Mucosa of gallbladder (tissue), 1 donor: ENCODE measurements at regions not wholly inside any gene's neighbourhood (a gene's known extent, or its start where the extent isn't known, plus 50 kb on each side); places are given as distances from the start of the nearest gene placed in this dataset.

ENCODE experiments used
- DNase-seq: peaks from one replicate; pipeline ENCODE4 v3.0.0-alpha.2; 2020; ENCODE audit warnings: low spot score
- donor health status: DM: no; HTN: no; CAD: no.

DNA sequence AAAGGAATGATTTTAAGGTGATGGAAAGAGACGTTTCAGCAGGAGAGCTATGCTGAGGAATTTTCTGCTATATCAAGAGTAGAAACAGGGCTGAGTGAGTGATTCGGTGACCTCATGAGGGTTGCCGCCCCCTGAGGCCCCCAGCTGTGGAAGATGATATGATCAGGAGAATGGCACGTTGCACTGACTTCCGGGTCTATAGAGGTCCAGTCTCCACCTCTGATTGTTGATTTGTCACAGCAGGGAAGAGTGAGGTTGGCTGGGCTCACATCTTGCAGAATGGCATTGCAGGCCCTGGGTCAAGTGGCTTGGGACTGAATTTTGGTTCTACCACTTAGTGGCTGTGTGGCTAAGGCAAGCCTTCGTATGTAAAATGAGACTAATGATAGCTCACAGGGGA, 205.1 kb downstream of the SNX19 start:
- DNase-seq: no peak

- no peak for DNase-seq
Observed at GRCh38 chr11:130712480-130712879, 203.8 kb downstream of the SNX19 start.

DNA sequence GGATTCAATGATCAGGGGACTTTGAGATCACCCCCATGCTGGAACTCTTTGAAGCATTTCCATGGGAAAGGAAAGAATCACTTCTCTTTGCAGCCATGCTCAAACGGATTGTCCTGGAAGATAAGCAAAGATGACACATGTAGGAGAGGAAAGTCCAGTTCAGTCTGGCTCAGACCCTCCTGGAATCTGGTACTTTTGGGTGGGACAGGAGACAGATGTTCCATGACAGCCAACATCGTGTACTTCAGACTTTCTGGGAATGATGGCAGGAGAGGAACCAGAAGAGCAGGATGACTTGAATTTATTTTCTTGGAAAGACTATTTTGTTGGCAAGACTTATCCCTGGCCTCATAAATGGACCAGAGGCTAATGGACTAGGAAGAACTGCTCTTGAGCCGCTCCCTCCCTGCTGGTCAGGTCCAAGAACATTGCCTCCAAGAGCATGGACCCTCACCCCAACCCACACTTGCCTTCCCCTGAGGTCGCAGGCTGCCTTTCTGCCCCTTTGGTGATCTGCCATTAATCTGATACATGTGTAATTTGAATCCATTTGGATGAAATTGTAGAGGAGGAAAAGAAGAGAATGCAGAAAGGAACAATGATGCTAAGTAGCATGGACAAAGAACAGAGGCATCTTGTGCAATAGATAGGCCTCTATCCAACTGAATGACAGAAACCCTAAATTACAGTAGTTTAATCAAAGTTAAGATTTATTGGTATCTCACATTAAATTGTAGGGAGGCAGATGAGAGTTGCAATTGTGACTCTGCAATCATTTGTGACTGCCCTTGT, 201.0 kb downstream of the SNX19 start:
- no peak for DNase-seq

DNA sequence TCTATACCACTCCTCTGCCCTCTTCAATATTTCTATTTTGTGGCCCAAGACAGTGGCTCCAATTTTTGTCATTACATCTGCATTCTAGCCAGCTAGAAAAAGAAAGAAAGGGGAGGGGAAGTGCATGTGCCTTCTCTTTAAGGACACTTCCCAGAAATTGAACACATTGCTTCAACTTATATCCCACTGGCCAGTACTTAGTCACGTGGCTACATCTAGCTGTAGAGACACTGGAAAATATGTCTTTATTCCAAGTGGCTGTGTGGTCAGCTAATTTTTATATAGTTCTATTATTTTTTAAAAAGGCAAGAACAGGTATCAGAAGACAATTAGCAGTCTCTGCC, 200.4 kb downstream of the SNX19 start:
- DNase-seq: no peak

GRCh38 chr11:130718120-130718519, 198.2 kb downstream of the SNX19 start:
- DNase-seq: no peak

- no peak for DNase-seq
Observed at GRCh38 chr11:130719220-130719915, 196.9 kb downstream of the SNX19 start.

DNA sequence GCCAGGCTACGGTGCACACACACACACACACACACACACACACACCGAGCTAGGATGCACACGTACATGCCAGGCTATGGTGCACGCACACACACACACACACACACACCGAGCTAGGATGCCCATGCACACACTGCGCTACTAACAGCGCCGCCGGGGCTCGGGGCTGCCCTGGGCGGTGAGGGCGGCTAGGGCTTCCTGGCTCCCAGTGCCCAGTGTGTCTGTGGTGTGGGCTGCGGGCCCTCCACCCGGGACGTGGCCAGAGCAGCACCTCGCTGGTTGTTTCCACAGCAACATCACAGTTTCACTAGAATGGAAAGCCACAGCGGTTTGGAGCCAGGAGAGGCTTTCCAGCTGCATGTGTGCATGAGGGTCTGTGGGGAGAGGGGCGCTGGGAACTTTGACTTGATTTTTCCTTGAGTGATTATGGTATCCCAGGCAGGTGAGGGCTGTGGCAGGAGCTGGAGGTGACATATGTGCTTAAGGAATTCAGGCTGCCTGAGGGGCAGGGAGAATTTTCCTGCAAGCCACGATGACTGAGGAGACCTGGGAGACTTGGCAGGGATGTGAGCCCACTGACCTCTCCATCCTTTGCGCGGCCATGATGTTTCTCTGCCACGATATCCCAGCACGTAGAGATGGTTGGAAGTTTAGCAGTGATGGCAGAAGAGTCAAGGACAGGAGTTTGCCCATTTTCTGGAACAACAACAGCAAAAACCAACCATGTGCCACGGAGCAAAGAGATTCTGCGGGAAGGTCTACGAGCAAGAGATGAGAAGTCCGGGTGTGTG, 195.9 kb downstream of the SNX19 start:
- no peak for DNase-seq

- no peak for DNase-seq
Observed at GRCh38 chr11:130721023-130721681, 195.1 kb downstream of the SNX19 start.

GRCh38 chr11:130721736-130722135, 194.5 kb downstream of the SNX19 start:
- DNase-seq: no peak

DNA sequence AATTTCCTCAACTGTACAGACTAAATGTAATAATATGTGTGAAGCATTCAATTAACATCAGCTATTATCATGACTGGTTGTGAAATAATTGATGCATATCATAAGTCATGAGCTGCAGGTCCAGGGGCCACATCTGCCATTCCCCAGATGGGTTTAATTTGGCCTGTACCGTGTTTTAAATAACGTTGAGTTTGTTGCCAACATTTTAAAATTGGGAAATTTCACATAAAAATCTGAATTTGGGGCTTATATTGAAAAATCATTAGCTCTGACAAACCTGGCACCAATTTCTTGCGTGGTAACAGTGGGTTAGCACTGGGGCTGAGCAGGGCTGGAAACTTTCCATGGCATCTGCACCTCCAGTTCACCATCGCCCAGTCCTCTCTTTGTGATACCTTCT, 193.9 kb downstream of the SNX19 start:
- no peak for DNase-seq

GRCh38 chr11:130725421-130726233, 190.7 kb downstream of the SNX19 start:
- DNase-seq: no peak

DNA sequence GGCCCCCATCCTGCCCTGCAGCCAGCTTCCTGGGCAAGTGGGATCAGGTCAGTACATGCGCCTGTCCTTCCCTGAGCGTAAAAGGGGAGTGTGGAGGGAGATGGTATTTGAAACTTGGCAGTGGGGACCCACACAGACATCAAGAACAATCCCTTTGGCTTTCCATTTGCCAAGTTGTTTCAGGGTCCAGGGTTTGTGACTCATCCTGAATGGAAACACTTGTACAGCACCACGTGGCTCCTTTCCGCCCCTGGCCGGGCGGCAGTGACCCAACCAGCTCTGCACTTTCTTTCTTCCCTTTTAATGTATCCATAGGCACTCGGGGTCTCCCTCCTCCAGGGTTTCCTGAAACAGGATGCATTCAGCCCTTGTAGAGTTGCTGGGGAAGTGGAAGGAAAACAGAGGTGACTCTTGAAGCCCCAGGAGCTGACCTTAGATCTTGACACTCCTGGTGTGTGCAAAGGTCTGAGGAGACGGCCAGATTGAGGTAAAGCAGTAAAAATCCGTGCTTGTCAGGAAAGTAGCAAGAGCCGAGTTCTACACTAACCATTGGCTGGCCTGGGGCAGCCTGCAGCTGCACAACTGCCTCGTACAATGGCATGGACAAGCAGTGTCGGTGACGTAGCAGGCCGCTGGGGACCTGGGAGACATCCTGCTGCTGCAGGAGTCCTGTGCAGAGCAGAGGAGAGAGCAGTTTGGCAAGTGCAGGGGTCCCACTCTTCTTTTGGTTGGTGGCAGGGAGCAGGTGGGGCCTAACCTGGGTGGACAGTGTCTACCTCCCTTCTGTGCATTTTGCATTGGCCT, 189.8 kb downstream of the SNX19 start:
- DNase-seq: peak; percentile 24

DNA sequence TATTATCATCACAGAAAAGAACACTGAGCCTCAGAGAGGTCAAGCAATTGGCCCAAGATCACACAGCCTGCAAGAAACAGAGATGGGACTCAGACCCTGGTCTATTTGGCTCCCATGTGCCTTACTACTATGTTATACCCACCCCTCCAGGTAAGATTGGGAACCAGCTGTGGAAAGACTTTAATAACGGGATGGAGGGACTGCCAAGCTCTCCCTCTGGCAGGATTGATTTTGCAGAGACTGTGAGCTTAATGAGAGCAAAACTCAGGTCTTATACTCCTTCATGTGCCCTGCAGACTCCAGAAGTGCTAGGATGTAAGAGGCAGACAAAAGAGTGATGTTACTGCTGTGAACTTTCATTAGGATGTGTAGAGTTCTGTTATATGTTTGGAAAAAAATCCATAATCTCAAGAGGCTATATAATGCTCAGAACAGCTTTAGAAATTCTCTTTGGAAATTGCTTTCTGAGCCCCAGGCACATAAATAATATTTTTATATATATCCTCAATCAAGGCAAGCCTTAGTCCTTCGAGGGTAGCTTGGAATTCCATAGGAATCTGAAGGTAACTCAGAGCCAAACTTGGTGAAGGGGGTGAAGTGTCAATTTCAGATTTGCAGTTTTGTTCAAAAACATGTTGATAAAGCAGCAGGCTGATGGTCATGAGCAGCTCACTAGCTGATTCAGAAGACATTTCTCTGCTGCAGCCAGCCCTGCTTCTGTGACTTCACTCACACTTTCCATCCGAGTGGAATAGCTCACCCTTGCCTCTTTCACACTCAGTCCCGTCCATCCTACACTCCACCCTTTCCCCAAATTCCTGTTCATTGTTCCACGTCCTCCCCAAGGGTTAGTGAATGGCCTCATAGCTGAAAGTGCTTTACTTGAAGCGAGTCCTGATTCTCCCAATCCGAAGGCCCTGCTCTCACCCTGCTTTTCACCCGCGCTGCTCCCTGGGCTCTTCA, 188.8 kb downstream of the SNX19 start:
- DNase-seq: no peak

DNA sequence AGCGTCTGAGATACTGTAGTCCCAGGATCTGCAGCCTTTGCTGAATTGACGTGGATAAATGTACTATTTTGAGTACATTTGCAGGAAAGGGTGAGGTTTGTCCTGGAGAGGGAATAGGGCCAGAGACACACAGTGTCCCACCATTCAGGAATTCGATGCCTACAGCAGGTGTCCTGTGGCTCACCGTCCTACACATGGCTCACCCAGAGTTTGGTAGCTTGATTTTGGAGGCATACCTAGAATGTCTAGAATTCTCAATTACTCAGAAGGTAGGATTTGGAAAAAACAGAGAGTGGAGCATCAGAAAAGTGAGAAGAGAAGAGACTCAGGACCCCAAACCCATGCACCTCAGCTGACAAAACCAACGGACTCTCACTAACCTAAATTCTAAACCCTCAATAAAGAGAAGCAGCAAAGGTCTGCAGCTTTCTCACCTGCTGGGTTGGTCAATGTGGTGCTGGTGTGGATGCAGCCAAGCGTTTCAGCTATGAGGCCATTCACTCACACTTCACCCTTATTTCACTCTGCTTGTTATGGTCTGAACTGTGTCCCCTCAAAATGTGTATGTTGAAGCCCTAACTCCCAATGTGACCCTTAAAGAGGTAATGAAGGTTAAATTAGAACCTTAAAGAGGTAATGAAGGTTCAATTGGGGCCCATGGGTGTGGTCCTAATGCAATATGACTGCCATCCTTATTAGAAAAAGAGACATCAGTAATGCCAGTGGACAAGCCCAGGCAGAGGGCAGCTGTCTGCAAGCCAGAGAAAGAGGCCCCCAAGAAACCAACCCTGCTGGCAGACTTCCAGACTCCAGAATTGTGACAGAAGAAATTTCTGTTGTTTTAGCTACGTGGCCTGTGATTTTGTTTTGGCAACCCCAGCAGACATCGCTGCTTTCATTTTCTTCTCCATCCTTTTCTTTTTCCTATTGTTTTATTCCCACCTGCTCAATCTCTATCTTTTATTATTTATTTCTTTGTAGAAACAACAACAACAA, 187.8 kb downstream of the SNX19 start:
- DNase-seq: no peak

GRCh38 chr11:130729193-130729592, 187.1 kb downstream of the SNX19 start:
- no peak for DNase-seq

DNA sequence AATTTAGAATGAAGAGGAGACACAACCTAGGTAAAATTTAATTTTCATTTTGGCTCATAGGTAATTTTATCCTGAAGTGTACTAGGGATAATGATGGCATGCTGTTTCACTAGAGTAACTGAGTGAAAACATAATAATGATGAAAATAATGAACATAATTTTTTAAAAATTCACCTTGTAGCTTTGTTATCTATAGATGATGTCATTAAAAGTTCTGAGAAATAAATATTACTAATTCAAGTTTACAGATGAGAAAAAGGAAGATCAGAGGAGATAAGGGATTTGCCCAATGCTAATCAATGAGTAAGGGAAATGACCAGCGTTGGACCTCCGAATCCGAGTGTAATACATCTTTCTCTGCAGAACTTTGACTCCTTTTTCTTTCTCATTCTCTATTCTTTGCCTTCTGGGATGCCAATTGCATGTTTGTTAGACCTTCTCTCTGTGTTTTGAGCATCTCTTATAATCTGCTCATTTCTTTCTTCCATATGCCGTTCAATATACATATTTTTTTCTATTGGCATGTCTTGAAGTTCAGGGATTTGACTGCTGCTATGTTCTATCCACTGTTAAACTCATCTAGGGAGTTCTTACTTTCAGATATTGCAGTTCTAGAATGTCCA, 186.5 kb downstream of the SNX19 start:
- DNase-seq: no peak

- DNase-seq: no peak
Observed at GRCh38 chr11:130731401-130731800, 184.9 kb downstream of the SNX19 start.

DNA sequence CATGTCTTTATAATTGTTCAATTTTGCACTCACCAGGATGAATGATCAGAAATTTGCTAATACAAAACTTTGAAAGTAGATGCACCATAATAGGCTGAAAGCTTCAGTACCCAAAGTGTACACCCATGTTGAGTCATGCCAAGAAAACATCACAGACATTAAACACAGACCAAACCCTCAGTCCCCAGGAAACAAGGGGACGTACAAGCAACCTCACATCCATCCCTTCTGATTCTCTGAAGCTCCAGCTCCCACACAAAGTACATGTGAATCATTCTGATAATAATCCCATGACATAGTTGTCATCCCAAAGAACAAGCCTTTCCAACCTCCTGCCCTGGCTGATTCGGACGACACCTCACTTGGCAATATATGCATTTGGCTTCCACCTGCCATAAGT, 183.8 kb downstream of the SNX19 start:
- no peak for DNase-seq
